ENCODE measurements at regions not wholly inside any gene's neighbourhood (a gene's known extent, or its start where the extent isn't known, plus 50 kb on each side); places are given as distances from the start of the nearest gene placed in this dataset.

DNA sequence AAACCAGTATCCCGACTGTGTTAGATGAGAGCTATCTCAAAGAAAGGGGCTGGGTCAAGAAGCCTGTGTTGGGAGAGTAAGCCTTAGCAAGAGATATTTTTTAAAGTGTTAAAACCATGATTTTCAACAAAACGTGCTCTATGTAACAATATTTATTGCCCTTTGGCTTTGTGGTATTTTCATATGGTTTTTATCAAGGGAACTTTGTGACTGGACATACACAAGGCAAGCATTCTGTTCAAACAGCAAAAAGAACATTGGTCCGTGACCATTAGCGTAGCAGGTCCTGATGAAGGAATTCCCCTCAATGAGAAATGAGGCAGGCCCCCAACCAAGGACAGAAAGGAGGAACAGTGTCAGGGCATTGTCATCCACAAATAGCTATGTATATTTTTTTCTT lies 222.6 kb downstream of the MYLK4 start:
- TF ChIP-seq, protein P1, sequence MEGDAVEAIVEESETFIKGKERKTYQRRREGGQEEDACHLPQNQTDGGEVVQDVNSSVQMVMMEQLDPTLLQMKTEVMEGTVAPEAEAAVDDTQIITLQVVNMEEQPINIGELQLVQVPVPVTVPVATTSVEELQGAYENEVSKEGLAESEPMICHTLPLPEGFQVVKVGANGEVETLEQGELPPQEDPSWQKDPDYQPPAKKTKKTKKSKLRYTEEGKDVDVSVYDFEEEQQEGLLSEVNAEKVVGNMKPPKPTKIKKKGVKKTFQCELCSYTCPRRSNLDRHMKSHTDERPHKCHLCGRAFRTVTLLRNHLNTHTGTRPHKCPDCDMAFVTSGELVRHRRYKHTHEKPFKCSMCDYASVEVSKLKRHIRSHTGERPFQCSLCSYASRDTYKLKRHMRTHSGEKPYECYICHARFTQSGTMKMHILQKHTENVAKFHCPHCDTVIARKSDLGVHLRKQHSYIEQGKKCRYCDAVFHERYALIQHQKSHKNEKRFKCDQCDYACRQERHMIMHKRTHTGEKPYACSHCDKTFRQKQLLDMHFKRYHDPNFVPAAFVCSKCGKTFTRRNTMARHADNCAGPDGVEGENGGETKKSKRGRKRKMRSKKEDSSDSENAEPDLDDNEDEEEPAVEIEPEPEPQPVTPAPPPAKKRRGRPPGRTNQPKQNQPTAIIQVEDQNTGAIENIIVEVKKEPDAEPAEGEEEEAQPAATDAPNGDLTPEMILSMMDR (IDR thresholded peaks at IDR 0.05), result no peak
- TF ChIP-seq POLR2A (IDR thresholded peaks at IDR 0.05), result no peak
